ENCODE measurements at regions not wholly inside any gene's neighbourhood (a gene's known extent, or its start where the extent isn't known, plus 50 kb on each side); places are given as distances from the start of the nearest gene placed in this dataset.
"Not testable (repeated sequence)": the region's sequence is repeated elsewhere in the genome, so short reads cannot be mapped to it uniquely, and the experiment has no call there.

GRCh38 chr13:23044906-23045305 is 135.9 kb upstream of the SGCG start:
- TF ChIP-seq EZH2 (IDR thresholded peaks at IDR 0.05; ENCODE audit: low read length) (no peak), CTCF (optimal IDR thresholded peaks at IDR 0.05 in 1 of 3, IDR thresholded peaks at IDR 0.05 in 1 of 3, conservative IDR thresholded peaks at IDR 0.05 in 1 of 3; ENCODE audit: extremely low read depth in 1 of 3, insufficient read depth in 2 of 3, low read length in 3 of 3) (no peak)
- H3K4me1 ChIP-seq (ENCODE audit: control insufficient read depth, extremely low read depth, insufficient read depth, low read length), result no peaks in the 10 kb centered on the region
- no peaks in the 10 kb centered on the region for H3K9me3 ChIP-seq (ENCODE audit: control insufficient read depth, low read depth, low read length)
- dilution Hi-C loops (cut with MboI; ENCODE audit: extremely low pct_ligation_motif_present, low sequenced_read_pairs), result no loop called here
- no peak overlapping the region for H2AFZ ChIP-seq (ENCODE audit: control insufficient read depth, low read length)
- no peaks in the 10 kb centered on the region for H3K79me2 ChIP-seq (ENCODE audit: control insufficient read depth, insufficient read depth, low read length)
- no peak for FAIRE-seq
- no peak overlapping the region for H3K9ac ChIP-seq (ENCODE audit: control insufficient read depth, extremely low read depth, insufficient read depth, low read length)
- H3K9me1 ChIP-seq (ENCODE audit: control insufficient read depth, extremely low read depth, insufficient read depth, low read length), result no peaks in the 10 kb centered on the region
- no peaks in the 10 kb centered on the region for H3K36me3 ChIP-seq (ENCODE audit: control insufficient read depth in 2 of 2, extremely low read depth in 1 of 2, insufficient read depth in 2 of 2, low read length in 2 of 2)
- H4K20me1 ChIP-seq (ENCODE audit: control insufficient read depth, extremely low read depth, insufficient read depth, low read length), result no peaks in the 10 kb centered on the region
- no peak overlapping the region for H3K4me3 ChIP-seq (ENCODE audit: control insufficient read depth in 2 of 3, extremely low read depth in 1 of 3, insufficient read depth in 2 of 3, low read depth in 1 of 3, low read length in 3 of 3)
- H3K4me2 ChIP-seq (ENCODE audit: control insufficient read depth, extremely low read depth, insufficient read depth, low read depth, low read length), result no peak overlapping the region
- no peak overlapping the region for H3K27ac ChIP-seq (ENCODE audit: control insufficient read depth, insufficient read depth, low read length)
- DNase-seq (ENCODE audit: low read depth, low spot score), result no peak
- H3K27me3 ChIP-seq (ENCODE audit: control insufficient read depth, extremely low read depth, insufficient read depth, low read length), result no peaks in the 10 kb centered on the region

DNA sequence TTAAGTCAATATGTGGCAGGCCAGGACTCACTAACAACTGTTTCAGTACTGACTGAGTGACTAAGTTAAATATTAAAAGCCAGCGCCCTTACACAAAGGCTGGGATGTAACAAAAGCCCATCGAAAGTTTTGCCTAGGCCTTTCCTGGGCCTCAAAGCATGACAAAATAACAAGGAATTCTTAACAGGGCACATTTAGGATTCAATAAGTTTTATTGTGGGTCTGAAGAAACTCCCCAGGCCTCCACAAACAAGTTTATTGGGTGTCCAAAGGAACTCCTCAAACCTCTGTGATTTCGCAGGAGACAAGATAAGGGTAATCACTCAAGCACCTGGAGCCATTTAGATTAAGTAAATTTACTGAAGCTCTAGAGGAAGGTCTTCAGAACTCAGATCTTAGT is 130.7 kb upstream of the SGCG start:
- H4K20me1 ChIP-seq (ENCODE audit: control insufficient read depth, extremely low read depth, insufficient read depth, low read length), result no peaks in the 10 kb centered on the region
- no peak for TF ChIP-seq CTCF (optimal IDR thresholded peaks at IDR 0.05 in 1 of 3, IDR thresholded peaks at IDR 0.05 in 1 of 3, conservative IDR thresholded peaks at IDR 0.05 in 1 of 3; ENCODE audit: extremely low read depth in 1 of 3, insufficient read depth in 2 of 3, low read length in 3 of 3)
- H3K9me1 ChIP-seq (ENCODE audit: control insufficient read depth, extremely low read depth, insufficient read depth, low read length), result no peaks in the 10 kb centered on the region
- dilution Hi-C loops (cut with MboI; ENCODE audit: extremely low pct_ligation_motif_present, low sequenced_read_pairs), result no loop called here
- H3K79me2 ChIP-seq (ENCODE audit: control insufficient read depth, insufficient read depth, low read length), result no peaks in the 10 kb centered on the region
- no peaks in the 10 kb centered on the region for H3K36me3 ChIP-seq (ENCODE audit: control insufficient read depth in 2 of 2, extremely low read depth in 1 of 2, insufficient read depth in 2 of 2, low read length in 2 of 2)
- H3K4me3 ChIP-seq (ENCODE audit: control insufficient read depth in 2 of 3, extremely low read depth in 1 of 3, insufficient read depth in 2 of 3, low read depth in 1 of 3, low read length in 3 of 3), result no peak overlapping the region
- no peaks in the 10 kb centered on the region for H3K9me3 ChIP-seq (ENCODE audit: control insufficient read depth, low read depth, low read length)
- no peaks in the 10 kb centered on the region for H3K27me3 ChIP-seq (ENCODE audit: control insufficient read depth, extremely low read depth, insufficient read depth, low read length)
- H3K4me2 ChIP-seq (ENCODE audit: control insufficient read depth, extremely low read depth, insufficient read depth, low read depth, low read length), result no peak overlapping the region
- H2AFZ ChIP-seq (ENCODE audit: control insufficient read depth, low read length), result no peak overlapping the region
- FAIRE-seq, result no peak
- no peak overlapping the region for H3K27ac ChIP-seq (ENCODE audit: control insufficient read depth, insufficient read depth, low read length)
- no peak for DNase-seq (ENCODE audit: low read depth, low spot score)
- H3K9ac ChIP-seq (ENCODE audit: control insufficient read depth, extremely low read depth, insufficient read depth, low read length), result no peak overlapping the region
- H3K4me1 ChIP-seq (ENCODE audit: control insufficient read depth, extremely low read depth, insufficient read depth, low read length), result no peaks in the 10 kb centered on the region

GRCh38 chr13:23053711-23054110 is 127.1 kb upstream of the SGCG start:
- H3K4me3 ChIP-seq (ENCODE audit: control insufficient read depth in 2 of 3, extremely low read depth in 1 of 3, insufficient read depth in 2 of 3, low read depth in 1 of 3, low read length in 3 of 3); H3K9me1 ChIP-seq (ENCODE audit: control insufficient read depth, extremely low read depth, insufficient read depth, low read length); FAIRE-seq; DNase-seq (ENCODE audit: low read depth, low spot score); H2AFZ ChIP-seq (ENCODE audit: control insufficient read depth, low read length); H4K20me1 ChIP-seq (ENCODE audit: control insufficient read depth, extremely low read depth, insufficient read depth, low read length); H3K4me1 ChIP-seq (ENCODE audit: control insufficient read depth, extremely low read depth, insufficient read depth, low read length); H3K4me2 ChIP-seq (ENCODE audit: control insufficient read depth, extremely low read depth, insufficient read depth, low read depth, low read length); H3K79me2 ChIP-seq (ENCODE audit: control insufficient read depth, insufficient read depth, low read length); H3K27ac ChIP-seq (ENCODE audit: control insufficient read depth, insufficient read depth, low read length); H3K9me3 ChIP-seq (ENCODE audit: control insufficient read depth, low read depth, low read length); H3K9ac ChIP-seq (ENCODE audit: control insufficient read depth, extremely low read depth, insufficient read depth, low read length); dilution Hi-C loops (cut with MboI; ENCODE audit: extremely low pct_ligation_motif_present, low sequenced_read_pairs); H3K27me3 ChIP-seq (ENCODE audit: control insufficient read depth, extremely low read depth, insufficient read depth, low read length); H3K36me3 ChIP-seq (ENCODE audit: control insufficient read depth in 2 of 2, extremely low read depth in 1 of 2, insufficient read depth in 2 of 2, low read length in 2 of 2): not testable (repeated sequence)

All from keratinocyte (primary cell).